Sigmoid colon (tissue), 4 donors: ENCODE measurements at regions not wholly inside any gene's neighbourhood (a gene's known extent, or its start where the extent isn't known, plus 50 kb on each side); places are given as distances from the start of the nearest gene placed in this dataset.

Experiments used
- CTCF ChIP-seq, 4 experiments: fragments of 450-650 bp in 3 of 4; fragments of 200-600 bp in 1 of 4; IDR thresholded peaks; one replicate each; pipeline ENCODE4 v1.5.1; 2016 to 2019; ENCODE audit warnings: antibody characterized with exemption in 4 of 4, mild to moderate bottlenecking in 3 of 4, moderate library complexity in 2 of 4
- POLR2AphosphoS5 ChIP-seq, 4 donors: sonication (generic); formaldehyde crosslinking; IDR thresholded peaks; one replicate each; pipeline ENCODE4 v1.6.1; 2017; ENCODE audit warnings: antibody characterized with exemption in 4 of 4

DNA sequence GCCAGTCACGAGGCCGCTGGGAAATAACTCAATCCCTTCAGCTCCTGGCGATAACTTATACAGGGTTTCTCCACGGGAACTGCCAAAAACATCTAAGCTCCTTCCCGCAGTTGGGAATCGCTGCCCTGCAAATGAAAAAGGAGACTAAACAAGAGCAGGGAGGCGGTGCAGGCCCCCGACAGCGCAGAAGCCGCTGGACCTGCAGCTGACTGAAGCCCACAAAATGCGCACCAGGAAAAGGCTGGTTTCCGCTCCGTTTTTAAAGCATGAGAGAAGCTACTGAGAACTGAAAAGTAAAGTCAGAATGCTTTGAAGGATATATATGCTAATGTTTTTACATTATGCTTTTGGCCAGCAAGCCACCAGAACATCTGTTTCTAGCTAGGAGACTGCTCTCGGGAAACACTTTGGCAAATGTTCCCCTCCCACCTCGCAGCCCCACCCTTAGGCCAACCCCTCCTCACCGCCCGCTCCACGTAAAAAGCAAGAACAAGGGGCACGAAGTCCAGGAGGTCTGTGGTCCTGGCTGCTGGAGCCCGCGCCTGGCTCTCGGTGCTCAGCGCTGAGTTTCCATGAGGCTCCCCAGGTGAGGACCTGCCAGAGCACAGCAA lies 90.5 kb downstream of the SOD2 start:
- TF ChIP-seq POLR2AphosphoS5 (IDR thresholded peaks at IDR 0.05) (no peak), CTCF (IDR thresholded peaks at IDR 0.05) (no peak)
